Tibial nerve (tissue), 4 donors: ENCODE measurements at regions not wholly inside any gene's neighbourhood (a gene's known extent, or its start where the extent isn't known, plus 50 kb on each side); places are given as distances from the start of the nearest gene placed in this dataset.

Experiments used
- DNase-seq, 2 donors: peaks; one replicate each; pipeline ENCODE4 v3.0.0-alpha.2; 2019; ENCODE audit warnings: low spot score in 2 of 2
- H3K27ac ChIP-seq, 4 donors: fragments of 200-600 bp; sonication (generic) in 3 of 4; one replicate each; pipeline ENCODE4 v1.5.1; 2017 to 2019; ENCODE audit warnings: mild to moderate bottlenecking in 1 of 4
- H3K27me3 ChIP-seq, 2 donors: fragments of 200-600 bp; sonication (generic) in 1 of 2; one replicate each; pipeline versions ENCODE4 v1.5.1 to v1.6.0; 2017 to 2019
- H3K36me3 ChIP-seq, 3 donors: fragments of 200-600 bp; sonication (generic); one replicate each; pipeline ENCODE4 v1.5.1; 2018 to 2019
- H3K4me1 ChIP-seq, 4 donors: fragments of 200-600 bp; sonication (generic) in 3 of 4; one replicate each; pipeline ENCODE4 v1.5.1; 2017 to 2019
- H3K4me3 ChIP-seq, 4 donors: fragments of 200-600 bp; sonication (generic) in 3 of 4; one replicate each; pipeline ENCODE4 v1.5.1; 2017 to 2019; ENCODE audit warnings: mild to moderate bottlenecking in 1 of 4, moderate library complexity in 1 of 4
- H3K9me3 ChIP-seq, 4 donors: fragments of 200-600 bp; sonication (generic) in 3 of 4; one replicate each; pipeline ENCODE4 v1.5.1; 2017 to 2019
- CTCF ChIP-seq, 5 experiments: fragments of 200-600 bp in 3 of 5; fragments of 450-650 bp in 2 of 5; sonication (generic) in 3 of 5; IDR thresholded peaks; one replicate each; pipeline ENCODE4 v1.5.1; 2016 to 2019; ENCODE audit warnings: antibody characterized with exemption in 5 of 5, mild to moderate bottlenecking in 3 of 5, moderate library complexity in 2 of 5
- EP300 ChIP-seq, 2 donors: sonication (generic); formaldehyde crosslinking; IDR thresholded peaks; one replicate each; pipeline ENCODE4 v1.6.1; 2017; ENCODE audit warnings: antibody characterized with exemption in 2 of 2, mild to moderate bottlenecking in 1 of 2
- POLR2A ChIP-seq, 2 donors: fragments of 450-650 bp; IDR thresholded peaks; one replicate each; pipeline ENCODE4 v1.6.1; 2017; ENCODE audit warnings: antibody characterized with exemption in 2 of 2, mild to moderate bottlenecking in 2 of 2, moderate library complexity in 2 of 2
- WGBS, 2 donors: methylation state at CpG; one replicate each; pipeline ENCODE4 v1.1.5; 2018; 5-methylcytosine and 5-hydroxymethylcytosine counted together

GRCh38 chr6:154668156-154668555, 65.1 kb upstream of the SCAF8 start:
- no peaks in the 10 kb centered on the region for H3K4me1 ChIP-seq
- WGBS, 2 donors = 84 to 93% methylated on average over 2 of the region's 2 CpGs
- DNase-seq = no peak
- H3K27me3 ChIP-seq = no peaks in the 10 kb centered on the region
- H3K4me3 ChIP-seq = no peak overlapping the region
- no peak overlapping the region for H3K27ac ChIP-seq
- no peak for TF ChIP-seq EP300 (IDR thresholded peaks at IDR 0.05)
- no peak for TF ChIP-seq CTCF (IDR thresholded peaks at IDR 0.05)
- TF ChIP-seq POLR2A (IDR thresholded peaks at IDR 0.05) = no peak
- no peaks in the 10 kb centered on the region for H3K9me3 ChIP-seq
- H3K36me3 ChIP-seq = no peaks in the 10 kb centered on the region

- no peak for TF ChIP-seq CTCF (IDR thresholded peaks at IDR 0.05)
- TF ChIP-seq POLR2A (IDR thresholded peaks at IDR 0.05) = no peak
- no peak for TF ChIP-seq EP300 (IDR thresholded peaks at IDR 0.05)
- Histone ChIP-seq H3K36me3 (no peaks in the 10 kb centered on the region), H3K4me3 (no peak overlapping the region), H3K27ac (no peak overlapping the region), H3K4me1 (no peaks in the 10 kb centered on the region), H3K27me3 (no peaks in the 10 kb centered on the region), H3K9me3 (no peaks in the 10 kb centered on the region)
- DNase-seq = no peak
- WGBS, 2 donors = 90 to 95% methylated on average over 4 of the region's 4 CpGs
Observed at GRCh38 chr6:154672086-154672485, 61.1 kb upstream of the SCAF8 start.

GRCh38 chr6:154673919-154674318, 59.3 kb upstream of the SCAF8 start:
- DNase-seq = no peak
- WGBS, 2 donors = 81 to 83% methylated on average over 4 of the region's 4 CpGs
- no peak for TF ChIP-seq POLR2A (IDR thresholded peaks at IDR 0.05)
- TF ChIP-seq EP300 (IDR thresholded peaks at IDR 0.05) = no peak
- no peak for TF ChIP-seq CTCF (IDR thresholded peaks at IDR 0.05)
- H3K4me1 ChIP-seq = no peaks in the 10 kb centered on the region
- H3K4me3 ChIP-seq = no peak overlapping the region
- no peaks in the 10 kb centered on the region for H3K36me3 ChIP-seq
- no peaks in the 10 kb centered on the region for H3K9me3 ChIP-seq
- H3K27ac ChIP-seq = no peak overlapping the region
- no peaks in the 10 kb centered on the region for H3K27me3 ChIP-seq

- Histone ChIP-seq H3K9me3 (no peaks in the 10 kb centered on the region), H3K36me3 (no peaks in the 10 kb centered on the region), H3K4me1 (no peaks in the 10 kb centered on the region), H3K4me3 (no peak overlapping the region), H3K27me3 (no peaks in the 10 kb centered on the region), H3K27ac (no peak overlapping the region)
- 0% methylated on average over 4 of the region's 4 CpGs for WGBS, 2 donors
- TF ChIP-seq CTCF (IDR thresholded peaks at IDR 0.05) (peak; percentile 96 to 99 (median 98)), POLR2A (IDR thresholded peaks at IDR 0.05) (no peak), EP300 (IDR thresholded peaks at IDR 0.05) (peak in 1 of 2 donors; percentile 60)
- DNase-seq = peak; percentile 85 to 96
Observed at GRCh38 chr6:154675602-154676088, 57.6 kb upstream of the SCAF8 start.

- Histone ChIP-seq H3K36me3 (no peaks in the 10 kb centered on the region), H3K27ac (no peak overlapping the region), H3K27me3 (no peaks in the 10 kb centered on the region), H3K4me1 (peaks cover 0 to 4% (median 0%) of the 10 kb centered on the region in 4 donors), H3K4me3 (no peak overlapping the region), H3K9me3 (no peaks in the 10 kb centered on the region)
- 88% methylated on average over 10 of the region's 10 CpGs for WGBS, 2 donors
- DNase-seq = no peak
- TF ChIP-seq CTCF (IDR thresholded peaks at IDR 0.05) (no peak), EP300 (IDR thresholded peaks at IDR 0.05) (no peak), POLR2A (IDR thresholded peaks at IDR 0.05) (no peak)
Observed at GRCh38 chr6:154682633-154683125, 50.5 kb upstream of the SCAF8 start.
